WERI-Rb-1 (cell line): ENCODE measurements at regions not wholly inside any gene's neighbourhood (a gene's known extent, or its start where the extent isn't known, plus 50 kb on each side); places are given as distances from the start of the nearest gene placed in this dataset.

Experiments used
- DNase-seq: peaks from one replicate; pipeline ENCODE4 v3.0.0-alpha.2; 2020
- H3K27ac ChIP-seq: fragments of 250-450 bp; sonication (Bioruptor Pico); 2 replicates; pipeline ENCODE4 v1.5.1; 2020; ENCODE audit warnings: mild to moderate bottlenecking, moderate library complexity
- H3K27me3 ChIP-seq: fragments of 250-450 bp; sonication (Bioruptor Pico); 2 replicates; pipeline ENCODE4 v1.5.1; 2021; ENCODE audit warnings: mild to moderate bottlenecking, low read depth, moderate library complexity; ENCODE audit not compliant: insufficient read depth, severe bottlenecking
- H3K36me3 ChIP-seq: fragments of 250-450 bp; sonication (Bioruptor Pico); 2 replicates; pipeline ENCODE4 v1.5.1; 2020; ENCODE audit warnings: mild to moderate bottlenecking, moderate library complexity
- H3K4me3 ChIP-seq: 2 replicates; pipeline ENCODE4 v1.5.1; 2011; ENCODE audit warnings: low read depth, mild to moderate bottlenecking, control low read depth, low read length
- H3K9me3 ChIP-seq: fragments of 250-450 bp; sonication (Bioruptor Pico); 2 replicates; pipeline ENCODE4 v1.5.1; 2021; ENCODE audit warnings: mild to moderate bottlenecking, moderate library complexity; ENCODE audit not compliant: severe bottlenecking
- CTCF ChIP-seq: IDR thresholded peaks from 2 replicates; pipeline ENCODE4 v1.5.1; 2011; ENCODE audit warnings: low read depth, mild to moderate bottlenecking, control low read depth, inconsistent platforms, low read length

GRCh38 chr1:79966438-79966837 lies 959.9 kb upstream of the ADGRL4 start:
- TF ChIP-seq CTCF = no peak
- Histone ChIP-seq H3K36me3 (no peaks in the 10 kb centered on the region), H3K27me3 (no peaks in the 10 kb centered on the region), H3K9me3 (no peaks in the 10 kb centered on the region), H3K4me3 (no peak overlapping the region), H3K27ac (no peak overlapping the region)
- no peak for DNase-seq

GRCh38 chr1:79959635-79960034 lies 953.1 kb upstream of the ADGRL4 start:
- no peak for TF ChIP-seq CTCF
- Histone ChIP-seq H3K36me3 (no peaks in the 10 kb centered on the region), H3K4me3 (no peak overlapping the region), H3K27me3 (no peaks in the 10 kb centered on the region), H3K27ac (no peak overlapping the region), H3K9me3 (no peaks in the 10 kb centered on the region)
- DNase-seq = no peak

GRCh38 chr1:79955966-79956365 lies 949.4 kb upstream of the ADGRL4 start:
- Histone ChIP-seq H3K27me3 (no peaks in the 10 kb centered on the region), H3K4me3 (no peak overlapping the region), H3K27ac (no peak overlapping the region), H3K9me3 (no peaks in the 10 kb centered on the region), H3K36me3 (no peaks in the 10 kb centered on the region)
- DNase-seq = no peak
- no peak for TF ChIP-seq CTCF

GRCh38 chr1:79950511-79950910 lies 944.0 kb upstream of the ADGRL4 start:
- Histone ChIP-seq H3K4me3 (no peak overlapping the region), H3K27ac (no peak overlapping the region), H3K27me3 (no peaks in the 10 kb centered on the region), H3K9me3 (no peaks in the 10 kb centered on the region), H3K36me3 (no peaks in the 10 kb centered on the region)
- no peak for DNase-seq
- no peak for TF ChIP-seq CTCF

GRCh38 chr1:79945391-79945790 lies 938.9 kb upstream of the ADGRL4 start:
- Histone ChIP-seq H3K9me3 (no peaks in the 10 kb centered on the region), H3K27ac (no peak overlapping the region), H3K36me3 (no peaks in the 10 kb centered on the region), H3K27me3 (no peaks in the 10 kb centered on the region), H3K4me3 (no peak overlapping the region)
- no peak for DNase-seq
- TF ChIP-seq CTCF = no peak

GRCh38 chr1:79929356-79929755 lies 922.8 kb upstream of the ADGRL4 start:
- peaks cover 2% of the 10 kb centered on the region for H3K9me3 ChIP-seq
- no peaks in the 10 kb centered on the region for H3K36me3 ChIP-seq
- no peak overlapping the region for H3K27ac ChIP-seq
- H3K27me3 ChIP-seq = no peaks in the 10 kb centered on the region
- H3K4me3 ChIP-seq = no peak overlapping the region
- no peak for DNase-seq
- no peak for TF ChIP-seq CTCF
